Calu3 (cell line): ENCODE measurements at regions not wholly inside any gene's neighbourhood (a gene's known extent, or its start where the extent isn't known, plus 50 kb on each side); places are given as distances from the start of the nearest gene placed in this dataset.
A peak's percentile ranks its signal among the peaks of the same experiment; 100 is the strongest.

Experiments
- BruUV-seq: library from RNA; stranded (reverse); fragments of 400-500 nt; replicated peaks from 2 replicates; lab custom pipeline; 2021; lab: Mats Ljungman, UMichigan
- CTCF ChIA-PET: fragments of 300-600 bp; sonication (Branson Sonifier 250); formaldehyde crosslinking; loops from one replicate; lab custom pipeline; 2022; ENCODE audit warnings: antibody characterized with exemption; lab: Charles Lee
- DNase-seq: peaks from one replicate; pipeline ENCODE4 v3.0.0; 2022
- H3K27ac Mint-ChIP-seq: one replicate; pipeline ENCODE4 v1.8.0; 2022; ENCODE audit warnings: mixed read lengths; ENCODE audit not compliant: unreplicated experiment
- H3K27me3 Mint-ChIP-seq: one replicate; pipeline ENCODE4 v1.8.0; 2022; ENCODE audit warnings: mixed read lengths; ENCODE audit not compliant: unreplicated experiment
- H3K36me3 Mint-ChIP-seq: one replicate; pipeline ENCODE4 v1.8.0; 2022; ENCODE audit warnings: mild to moderate bottlenecking, moderate library complexity, mixed read lengths; ENCODE audit not compliant: insufficient read depth, unreplicated experiment
- H3K4me1 Mint-ChIP-seq: one replicate; pipeline ENCODE4 v1.8.0; 2022; ENCODE audit warnings: mild to moderate bottlenecking, low read depth, mixed read lengths; ENCODE audit not compliant: unreplicated experiment
- H3K4me3 Mint-ChIP-seq: one replicate; pipeline ENCODE4 v1.8.0; 2022; ENCODE audit warnings: mild to moderate bottlenecking, low read depth, moderate library complexity, mixed read lengths; ENCODE audit not compliant: unreplicated experiment
- H3K9me3 Mint-ChIP-seq: one replicate; pipeline ENCODE4 v1.8.0; 2022; ENCODE audit warnings: low read depth, mixed read lengths; ENCODE audit not compliant: unreplicated experiment
- intact Hi-C: fragments of 100-400 bp; cut with micrococcal nuclease; formaldehyde crosslinking; loops from one replicate; pipeline ENCODE4 v1.10.0; 2022; ENCODE audit not compliant: unreplicated experiment
- TF ChIP-seq, protein P1 (sequence below): fragments of 200-600 bp; IDR thresholded peaks from one replicate; pipeline ENCODE4 v1.8.0; 2022; ENCODE audit warnings: antibody characterized with exemption; ENCODE audit not compliant: unreplicated experiment

DNA sequence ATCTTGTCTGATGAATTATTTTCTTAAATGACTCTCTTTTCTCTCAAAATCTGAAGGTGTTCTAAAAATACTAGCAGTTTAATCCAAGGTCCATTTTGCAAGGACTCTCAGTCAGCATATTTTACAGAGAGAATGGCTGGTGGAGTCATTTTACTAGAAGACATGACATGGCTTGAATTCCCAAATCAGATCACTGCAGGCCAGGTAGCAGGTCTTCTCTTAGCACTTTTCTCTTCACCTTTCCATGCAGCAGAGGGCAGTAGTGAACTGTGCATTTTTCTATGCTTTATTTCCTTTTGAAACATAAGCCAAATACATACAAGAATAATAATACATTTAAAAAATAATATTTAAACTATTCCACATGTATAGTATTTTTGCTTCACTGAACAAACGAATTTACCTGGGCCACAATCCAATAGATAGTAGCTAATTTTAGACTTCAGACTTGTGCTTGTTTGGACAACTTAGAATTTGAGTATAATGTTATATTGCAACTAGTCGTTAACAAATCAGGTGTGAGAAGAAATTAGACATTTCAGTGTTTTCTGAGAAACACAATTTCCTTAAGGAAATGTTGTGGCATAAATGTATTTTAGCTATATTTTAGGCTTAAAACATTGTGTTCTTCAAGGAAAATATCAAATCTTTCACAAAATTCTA lies 289.4 kb upstream of the DAB2 start:
- Mint-ChIP-seq H3K36me3 (no peaks in the 10 kb centered on the region), H3K4me1 (peaks cover 31% of the 10 kb centered on the region), H3K27me3 (no peaks in the 10 kb centered on the region), H3K9me3 (peaks cover 2% of the 10 kb centered on the region), H3K4me3 (no peak overlapping the region), H3K27ac (no peak overlapping the region)
- no TSS peak for BruUV-seq
- intact Hi-C loops = loop anchor here (1.0 to 10.0 kb wide), 5 partner anchors 235 to 1161 kb away; no protein-coding TSS in a partner anchor
- DNase-seq = peak; percentile 61
- TF ChIP-seq, protein P1, sequence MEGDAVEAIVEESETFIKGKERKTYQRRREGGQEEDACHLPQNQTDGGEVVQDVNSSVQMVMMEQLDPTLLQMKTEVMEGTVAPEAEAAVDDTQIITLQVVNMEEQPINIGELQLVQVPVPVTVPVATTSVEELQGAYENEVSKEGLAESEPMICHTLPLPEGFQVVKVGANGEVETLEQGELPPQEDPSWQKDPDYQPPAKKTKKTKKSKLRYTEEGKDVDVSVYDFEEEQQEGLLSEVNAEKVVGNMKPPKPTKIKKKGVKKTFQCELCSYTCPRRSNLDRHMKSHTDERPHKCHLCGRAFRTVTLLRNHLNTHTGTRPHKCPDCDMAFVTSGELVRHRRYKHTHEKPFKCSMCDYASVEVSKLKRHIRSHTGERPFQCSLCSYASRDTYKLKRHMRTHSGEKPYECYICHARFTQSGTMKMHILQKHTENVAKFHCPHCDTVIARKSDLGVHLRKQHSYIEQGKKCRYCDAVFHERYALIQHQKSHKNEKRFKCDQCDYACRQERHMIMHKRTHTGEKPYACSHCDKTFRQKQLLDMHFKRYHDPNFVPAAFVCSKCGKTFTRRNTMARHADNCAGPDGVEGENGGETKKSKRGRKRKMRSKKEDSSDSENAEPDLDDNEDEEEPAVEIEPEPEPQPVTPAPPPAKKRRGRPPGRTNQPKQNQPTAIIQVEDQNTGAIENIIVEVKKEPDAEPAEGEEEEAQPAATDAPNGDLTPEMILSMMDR = peak; percentile 52
- CTCF ChIA-PET = interaction anchor here (0.8 kb wide), 1 partner anchor 142 kb away, joined by 3 read pairs; no protein-coding TSS in a partner anchor

DNA sequence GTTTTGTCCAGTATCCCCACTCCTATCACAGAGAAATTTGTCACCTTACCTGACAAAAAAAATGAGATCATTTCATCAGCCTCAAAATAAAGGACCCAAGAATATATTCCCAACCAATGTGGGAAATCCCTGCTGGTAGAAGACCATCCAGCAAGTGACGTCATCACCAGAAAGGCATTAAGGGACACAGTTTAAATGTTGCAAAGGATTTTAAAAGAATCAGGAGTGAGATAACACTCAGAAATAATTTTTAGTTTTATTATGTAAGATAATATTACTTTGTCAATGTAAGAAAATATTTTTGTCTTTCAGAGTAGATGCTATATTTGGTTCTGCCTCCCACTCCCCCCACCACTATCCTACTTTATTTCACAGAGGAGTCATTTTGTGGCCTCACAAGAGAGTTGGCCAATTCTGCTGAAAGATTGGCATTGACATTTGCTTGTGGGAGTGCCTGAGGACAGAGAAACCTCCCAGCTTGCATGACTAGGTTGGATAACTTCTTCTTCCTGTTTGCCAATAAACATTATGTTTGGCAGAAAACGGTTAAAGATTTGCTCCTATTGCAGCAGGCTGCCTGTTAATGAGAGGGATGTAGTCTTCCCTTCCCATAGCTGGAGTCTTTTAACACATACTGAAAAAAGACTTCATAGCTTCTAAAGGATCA lies 288.6 kb upstream of the DAB2 start:
- DNase-seq = no peak
- TF ChIP-seq, protein P1 = no peak
- intact Hi-C loops = loop anchor here (10.0 kb wide), 2 partner anchors 451 to 1161 kb away; no protein-coding TSS in a partner anchor
- H3K9me3 Mint-ChIP-seq = no peaks in the 10 kb centered on the region
- peaks cover 31% of the 10 kb centered on the region for H3K4me1 Mint-ChIP-seq
- BruUV-seq = no TSS peak
- no peaks in the 10 kb centered on the region for H3K36me3 Mint-ChIP-seq
- no peaks in the 10 kb centered on the region for H3K27me3 Mint-ChIP-seq
- no peak overlapping the region for H3K27ac Mint-ChIP-seq
- CTCF ChIA-PET = interaction anchor here (0.8 kb wide), 1 partner anchor 143 kb away, joined by 3 read pairs; no protein-coding TSS in a partner anchor
- H3K4me3 Mint-ChIP-seq = no peak overlapping the region

DNA sequence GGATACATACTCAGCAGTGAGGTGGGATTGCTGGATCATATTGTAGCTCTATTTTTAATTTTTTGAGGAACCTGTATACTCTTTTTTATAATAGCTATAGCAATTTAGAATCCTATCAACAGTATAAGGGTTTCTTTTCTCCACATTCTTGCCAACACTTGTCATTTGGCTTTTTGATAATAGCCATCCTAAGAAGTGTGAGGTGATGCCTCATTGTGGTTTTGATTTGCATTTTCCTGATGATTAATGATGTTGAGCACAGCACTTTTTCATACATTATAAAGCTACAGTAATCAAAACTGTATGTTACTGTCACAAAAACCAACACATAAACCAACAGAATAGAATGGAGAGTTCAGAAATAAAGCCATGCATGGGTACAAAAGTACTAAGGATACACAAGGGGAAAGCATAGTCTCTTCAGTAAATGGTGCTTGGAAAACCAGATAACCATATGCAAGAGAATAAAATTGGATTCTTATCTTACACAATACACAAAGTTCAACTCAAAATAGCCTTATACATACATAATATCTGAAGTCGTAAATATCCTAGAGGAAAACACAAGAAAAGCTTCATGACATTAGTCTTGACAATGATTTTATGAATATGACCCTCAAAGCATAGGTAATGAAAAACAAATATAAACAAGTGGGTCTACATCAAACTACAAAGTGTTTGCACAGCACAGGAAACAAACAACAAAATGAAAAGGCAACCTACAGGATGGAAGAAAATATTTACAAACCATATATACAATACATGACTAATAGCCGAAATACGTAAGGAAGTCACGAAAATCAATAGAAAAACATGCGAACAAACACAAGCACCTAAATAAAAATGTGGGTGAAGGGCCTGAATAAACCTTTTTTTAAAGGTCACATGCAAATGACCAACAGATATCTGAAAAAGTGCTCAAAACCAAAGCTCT lies 287.8 kb upstream of the DAB2 start:
- Mint-ChIP-seq H3K4me3 (no peak overlapping the region), H3K9me3 (no peaks in the 10 kb centered on the region), H3K27ac (peak overlapping the region; percentile 28), H3K27me3 (no peaks in the 10 kb centered on the region), H3K4me1 (peaks cover 31% of the 10 kb centered on the region), H3K36me3 (no peaks in the 10 kb centered on the region)
- TF ChIP-seq, protein P1 = no peak
- CTCF ChIA-PET = interaction anchor here (0.6 kb wide), 1 partner anchor 957 kb away, joined by 3 read pairs; no protein-coding TSS in a partner anchor
- no peak for DNase-seq
- intact Hi-C loops = loop anchor here (10.0 kb wide), 2 partner anchors 452 to 1162 kb away; no protein-coding TSS in a partner anchor
- BruUV-seq = no TSS peak

DNA sequence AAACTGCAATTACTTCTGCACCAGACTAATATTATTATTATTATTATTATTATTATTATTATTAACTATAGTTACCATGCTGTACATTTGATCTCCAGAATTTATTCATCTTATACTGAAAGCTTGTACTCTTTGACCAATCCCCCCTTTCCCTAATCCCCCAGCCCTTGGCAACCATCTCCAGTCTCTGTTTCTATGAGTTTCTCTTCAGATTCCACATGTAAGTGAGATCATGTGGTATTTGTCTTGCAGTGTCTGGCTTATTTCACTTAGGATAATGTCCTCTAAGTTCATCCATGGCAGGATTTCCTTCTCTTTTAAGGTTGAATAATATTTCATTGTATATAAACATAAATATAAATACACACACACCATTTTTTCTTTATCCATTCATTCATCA lies 287.0 kb upstream of the DAB2 start:
- no peaks in the 10 kb centered on the region for H3K9me3 Mint-ChIP-seq
- H3K27me3 Mint-ChIP-seq = no peaks in the 10 kb centered on the region
- H3K27ac Mint-ChIP-seq = no peak overlapping the region
- no peak overlapping the region for H3K4me3 Mint-ChIP-seq
- intact Hi-C loops = loop anchor here (10.0 kb wide), 2 partner anchors 453 to 1163 kb away; no protein-coding TSS in a partner anchor
- no peaks in the 10 kb centered on the region for H3K36me3 Mint-ChIP-seq
- CTCF ChIA-PET = no interaction called here
- H3K4me1 Mint-ChIP-seq = peaks cover 28% of the 10 kb centered on the region
- no TSS peak for BruUV-seq
- DNase-seq = no peak
- TF ChIP-seq, protein P1 = no peak
